ENCODE measurements at regions not wholly inside any gene's neighbourhood (a gene's known extent, or its start where the extent isn't known, plus 50 kb on each side); places are given as distances from the start of the nearest gene placed in this dataset.

DNA sequence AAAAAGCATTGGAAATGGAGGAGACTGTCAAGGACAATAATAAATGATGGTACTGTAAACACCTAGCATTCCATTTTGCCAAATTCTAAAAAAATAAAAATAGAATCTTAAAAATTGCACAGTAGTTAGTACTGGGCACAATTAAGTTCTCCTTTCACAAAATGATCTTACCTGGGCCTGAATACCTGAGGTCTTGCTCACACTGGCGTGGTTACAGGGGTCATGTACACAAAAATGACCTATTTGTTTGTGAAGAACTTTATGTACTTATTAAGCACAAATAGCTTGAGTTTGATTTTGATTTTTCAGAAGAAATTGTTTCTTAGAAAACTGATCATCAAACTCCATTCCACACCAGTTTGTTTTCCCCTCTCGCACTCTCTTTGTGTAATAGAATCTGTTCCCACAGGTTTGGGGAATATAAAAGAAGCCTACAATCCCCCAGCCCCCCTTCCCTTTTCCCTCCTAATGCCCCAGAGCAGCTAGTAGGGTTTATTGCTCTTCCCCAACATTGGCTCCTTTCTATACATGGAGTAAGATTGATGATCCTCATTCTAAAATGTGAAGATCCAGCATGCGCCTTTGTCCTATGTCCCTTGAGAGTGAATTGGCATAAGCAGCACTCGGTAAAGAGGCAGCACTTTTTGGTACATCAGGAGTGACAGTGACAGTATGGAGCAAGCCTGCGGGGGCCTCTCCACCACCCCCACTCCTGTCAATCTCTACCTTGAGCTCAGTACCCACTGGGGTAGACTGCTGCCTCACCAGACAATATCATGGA, 204.3 kb downstream of the ASCL1 start:
- TF ChIP-seq, protein P1, sequence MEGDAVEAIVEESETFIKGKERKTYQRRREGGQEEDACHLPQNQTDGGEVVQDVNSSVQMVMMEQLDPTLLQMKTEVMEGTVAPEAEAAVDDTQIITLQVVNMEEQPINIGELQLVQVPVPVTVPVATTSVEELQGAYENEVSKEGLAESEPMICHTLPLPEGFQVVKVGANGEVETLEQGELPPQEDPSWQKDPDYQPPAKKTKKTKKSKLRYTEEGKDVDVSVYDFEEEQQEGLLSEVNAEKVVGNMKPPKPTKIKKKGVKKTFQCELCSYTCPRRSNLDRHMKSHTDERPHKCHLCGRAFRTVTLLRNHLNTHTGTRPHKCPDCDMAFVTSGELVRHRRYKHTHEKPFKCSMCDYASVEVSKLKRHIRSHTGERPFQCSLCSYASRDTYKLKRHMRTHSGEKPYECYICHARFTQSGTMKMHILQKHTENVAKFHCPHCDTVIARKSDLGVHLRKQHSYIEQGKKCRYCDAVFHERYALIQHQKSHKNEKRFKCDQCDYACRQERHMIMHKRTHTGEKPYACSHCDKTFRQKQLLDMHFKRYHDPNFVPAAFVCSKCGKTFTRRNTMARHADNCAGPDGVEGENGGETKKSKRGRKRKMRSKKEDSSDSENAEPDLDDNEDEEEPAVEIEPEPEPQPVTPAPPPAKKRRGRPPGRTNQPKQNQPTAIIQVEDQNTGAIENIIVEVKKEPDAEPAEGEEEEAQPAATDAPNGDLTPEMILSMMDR (IDR thresholded peaks at IDR 0.05; ENCODE audit: extremely low read depth, missing control alignments), result no peak
- DNase-seq (ENCODE audit: low spot score), result no peak

DNA sequence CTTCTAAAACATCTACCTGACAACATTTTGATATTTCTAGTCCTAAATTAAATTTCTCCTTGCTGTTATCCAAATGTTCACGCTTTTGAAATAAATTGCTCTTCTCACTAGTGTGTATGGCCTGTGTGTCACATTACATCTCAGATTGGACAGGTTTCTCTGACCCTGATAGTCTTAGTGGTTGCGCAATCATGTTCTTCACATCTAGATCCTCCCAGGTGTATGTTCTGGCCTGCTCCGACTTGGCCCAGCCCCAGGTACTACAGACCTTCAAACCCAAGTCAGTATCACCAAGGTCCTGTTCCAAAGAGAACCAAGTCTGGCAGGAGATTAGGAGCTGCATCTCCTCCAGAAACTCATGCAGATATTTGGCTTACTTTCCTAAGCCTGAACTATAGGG, 209.5 kb downstream of the ASCL1 start:
- TF ChIP-seq, protein P1 (IDR thresholded peaks at IDR 0.05; ENCODE audit: extremely low read depth, missing control alignments), result no peak
- no peak for DNase-seq (ENCODE audit: low spot score)

DNA sequence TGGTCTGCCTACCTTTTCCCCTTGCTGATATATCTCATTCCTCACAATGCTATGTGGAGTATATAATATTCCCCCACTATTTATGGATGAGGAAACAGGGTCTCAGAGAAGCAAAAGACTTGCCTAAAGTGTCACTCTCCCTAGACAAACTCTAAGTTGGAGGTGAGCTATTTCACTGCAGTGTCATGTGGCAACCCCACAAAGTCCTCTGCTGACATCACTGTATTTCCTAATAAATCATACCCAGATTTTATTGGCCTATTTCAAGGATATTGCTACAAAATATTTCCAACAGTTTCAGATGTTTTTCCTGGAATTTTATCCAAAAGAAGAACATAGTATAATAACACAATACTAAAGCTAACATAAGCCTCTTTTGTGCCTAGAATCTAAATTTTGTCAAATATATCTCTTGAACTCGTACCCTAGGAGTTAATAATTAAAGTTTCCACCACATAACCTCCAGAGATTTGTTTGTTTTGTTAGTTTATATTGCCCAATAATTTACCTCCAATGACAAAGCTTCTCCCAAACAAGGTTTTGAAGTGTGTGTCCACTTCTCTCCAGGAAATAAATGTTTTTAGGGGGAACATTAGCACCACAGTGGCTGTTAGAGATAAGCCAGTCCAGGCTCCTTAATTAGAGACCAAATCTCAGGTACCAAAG, 215.1 kb downstream of the ASCL1 start:
- TF ChIP-seq, protein P1 (IDR thresholded peaks at IDR 0.05; ENCODE audit: extremely low read depth, missing control alignments), result no peak
- DNase-seq (ENCODE audit: low spot score), result no peak

DNA sequence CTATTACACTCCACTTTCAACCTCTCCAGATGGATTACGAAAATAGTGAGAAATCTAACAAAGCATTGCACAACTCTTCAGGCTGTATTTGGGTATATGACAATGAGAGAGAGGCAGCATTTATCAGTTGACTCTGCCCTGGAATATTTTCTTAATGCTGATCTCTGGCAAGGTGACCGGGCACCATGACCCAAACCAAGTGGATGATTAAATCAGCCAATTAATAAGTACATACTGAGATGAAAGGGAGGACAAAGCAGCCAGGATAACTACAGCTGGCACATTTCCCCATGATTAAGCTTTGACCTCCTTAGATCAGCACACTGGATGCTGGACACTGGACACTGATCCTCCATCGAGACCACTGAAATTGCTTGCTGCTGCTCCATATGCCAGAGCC, 218.2 kb downstream of the ASCL1 start:
- TF ChIP-seq, protein P1 (IDR thresholded peaks at IDR 0.05; ENCODE audit: extremely low read depth, missing control alignments), result no peak
- DNase-seq (ENCODE audit: low spot score), result no peak

DNA sequence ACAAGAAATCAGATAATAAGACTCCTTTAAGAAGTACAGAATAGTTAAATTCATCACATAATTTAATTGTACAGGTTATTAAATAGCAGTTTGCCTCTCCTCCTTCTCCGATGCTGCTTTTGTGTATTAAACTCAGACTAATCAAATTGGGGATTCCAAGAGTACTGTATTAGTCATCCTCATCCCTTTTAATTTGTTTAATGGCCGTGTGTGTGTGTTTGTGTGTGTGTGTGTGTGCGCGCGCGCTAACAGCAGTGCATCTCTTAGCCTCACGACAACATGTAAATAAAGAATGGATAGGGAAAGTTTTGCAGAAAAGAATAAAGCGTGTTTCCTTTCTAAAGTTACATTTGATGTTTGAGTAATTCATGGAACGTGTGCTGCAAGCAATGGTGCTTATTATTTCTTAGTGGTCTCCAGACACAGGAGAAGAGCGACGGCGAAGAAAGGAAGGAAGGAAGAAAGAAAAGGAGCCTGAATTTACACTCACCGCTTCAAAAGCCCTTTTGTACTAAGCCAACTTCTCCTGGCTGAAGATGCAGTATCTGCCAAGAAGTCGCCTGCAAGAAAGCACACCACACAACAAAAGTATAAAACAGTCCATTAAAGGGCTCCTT, 220.3 kb downstream of the ASCL1 start:
- DNase-seq (ENCODE audit: low spot score), result no peak
- TF ChIP-seq, protein P1 (IDR thresholded peaks at IDR 0.05; ENCODE audit: extremely low read depth, missing control alignments), result no peak

DNA sequence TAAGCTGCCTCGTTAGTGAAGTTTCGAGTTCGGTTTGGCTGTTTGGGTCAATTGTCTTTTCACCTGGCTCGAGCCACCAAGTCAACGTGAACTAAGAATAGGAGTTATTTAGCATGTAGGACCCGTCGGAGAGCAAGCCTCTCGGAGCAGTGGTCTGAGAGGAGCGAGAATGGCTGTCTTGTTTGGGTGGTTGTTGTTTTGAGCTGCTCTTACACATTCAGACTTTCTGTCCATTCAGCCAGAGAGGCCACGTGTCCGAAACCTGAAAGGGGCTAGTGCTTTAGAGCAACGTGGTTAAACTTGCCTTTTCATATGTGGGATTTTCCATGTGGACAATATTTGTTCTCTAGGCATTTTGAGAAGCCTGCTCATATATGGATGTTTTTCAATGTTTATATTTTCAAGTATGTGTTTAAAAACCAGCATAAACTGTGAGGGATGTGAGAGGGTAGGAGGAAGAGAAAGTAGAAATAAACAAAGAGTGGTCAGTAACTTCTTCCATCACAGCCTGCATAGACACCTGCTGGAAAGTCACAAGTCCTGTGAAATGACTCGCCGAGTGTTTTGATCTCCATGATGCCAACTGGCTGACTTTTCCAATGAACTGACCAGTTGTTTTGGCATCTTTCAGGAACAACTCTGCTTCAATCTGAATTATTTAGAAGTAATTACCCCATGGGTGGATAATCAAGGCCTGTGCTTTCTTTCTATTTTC, 221.0 kb downstream of the ASCL1 start:
- no peak for DNase-seq (ENCODE audit: low spot score)
- TF ChIP-seq, protein P1 (IDR thresholded peaks at IDR 0.05; ENCODE audit: extremely low read depth, missing control alignments), result no peak
